Ureter (tissue), 1 donor: ENCODE measurements at regions not wholly inside any gene's neighbourhood (a gene's known extent, or its start where the extent isn't known, plus 50 kb on each side); places are given as distances from the start of the nearest gene placed in this dataset.

Experiments
- DNase-seq: peaks from one replicate; pipeline ENCODE4 v3.0.0-alpha.2; 2020; ENCODE audit warnings: low spot score
- donor health status: DM: yes; HTN: yes; CAD: no.

DNA sequence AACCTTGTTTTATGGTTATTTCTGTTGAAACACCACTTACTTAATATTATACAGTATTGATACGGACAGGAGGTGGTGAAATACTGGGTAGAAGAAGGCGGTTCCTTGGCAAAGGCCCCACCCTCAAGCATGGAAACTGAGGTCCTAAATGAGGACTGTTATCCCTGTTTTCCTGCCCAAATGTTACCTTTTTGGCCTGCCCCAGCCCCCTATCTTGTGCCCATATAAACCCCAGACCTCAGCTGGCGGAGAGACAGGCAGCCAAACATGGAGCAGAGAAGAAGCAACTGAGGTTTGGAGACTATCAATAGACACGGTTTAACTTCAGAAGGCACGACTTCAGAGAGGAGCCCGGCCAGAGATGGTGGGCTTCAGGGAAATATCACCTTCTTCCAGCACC, 640.1 kb downstream of the PTPRU start:
- DNase-seq: no peak

DNA sequence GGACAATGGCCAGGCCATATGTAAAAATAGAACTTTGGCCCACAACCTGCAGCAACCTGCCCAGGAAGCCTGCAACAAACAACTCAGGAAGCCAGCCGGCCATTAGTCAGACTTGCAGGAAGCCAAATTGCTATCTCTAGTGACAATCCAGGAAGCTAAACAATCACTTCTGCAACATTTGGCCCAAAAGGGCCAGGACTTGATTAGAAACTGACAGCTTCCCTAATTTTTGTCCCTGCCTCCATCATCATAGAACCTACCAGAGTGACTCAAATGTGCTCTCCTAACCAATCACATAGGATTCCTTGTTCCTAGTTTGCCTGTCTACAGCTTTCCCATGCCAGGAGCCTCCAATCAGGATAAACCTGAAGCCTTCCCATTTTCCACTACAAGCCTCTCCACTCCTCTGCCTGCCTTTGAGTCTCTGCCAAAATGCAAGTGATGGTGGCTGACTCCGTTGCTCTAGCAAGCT, 639.3 kb downstream of the PTPRU start:
- DNase-seq: no peak

- no peak for DNase-seq
These were observed 634.3 kb downstream of the PTPRU start for GRCh38 chr1:29870621-29871020.

- DNase-seq: no peak
These were observed 633.5 kb downstream of the PTPRU start for GRCh38 chr1:29869802-29870201.

- DNase-seq: no peak
These were observed 632.6 kb downstream of the PTPRU start for GRCh38 chr1:29868944-29869343.

GRCh38 chr1:29868096-29868495, 631.8 kb downstream of the PTPRU start:
- no peak for DNase-seq

DNA sequence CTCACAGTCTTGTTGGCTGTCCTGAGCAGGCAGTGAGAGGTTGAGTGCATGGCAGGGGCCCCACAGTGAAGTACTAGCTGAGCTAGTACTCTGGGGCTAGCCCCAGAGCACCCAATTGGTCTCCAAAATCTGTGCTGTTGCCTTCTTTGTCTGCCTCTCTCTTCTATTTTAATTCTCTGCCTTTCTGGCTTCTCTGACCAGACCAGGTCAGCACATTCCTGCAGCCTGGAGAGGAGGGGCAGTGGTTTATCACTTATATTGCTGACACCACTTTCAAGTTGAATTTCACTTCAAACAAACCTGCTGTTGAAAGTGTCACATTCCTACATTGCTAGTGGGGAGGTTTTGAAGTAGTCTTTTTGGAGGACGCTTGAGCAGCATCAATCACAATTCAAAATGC, 628.7 kb downstream of the PTPRU start:
- DNase-seq: no peak

- DNase-seq: no peak
These were observed 628.2 kb downstream of the PTPRU start for GRCh38 chr1:29864431-29865022.

GRCh38 chr1:29861922-29862321, 625.6 kb downstream of the PTPRU start:
- DNase-seq: no peak

DNA sequence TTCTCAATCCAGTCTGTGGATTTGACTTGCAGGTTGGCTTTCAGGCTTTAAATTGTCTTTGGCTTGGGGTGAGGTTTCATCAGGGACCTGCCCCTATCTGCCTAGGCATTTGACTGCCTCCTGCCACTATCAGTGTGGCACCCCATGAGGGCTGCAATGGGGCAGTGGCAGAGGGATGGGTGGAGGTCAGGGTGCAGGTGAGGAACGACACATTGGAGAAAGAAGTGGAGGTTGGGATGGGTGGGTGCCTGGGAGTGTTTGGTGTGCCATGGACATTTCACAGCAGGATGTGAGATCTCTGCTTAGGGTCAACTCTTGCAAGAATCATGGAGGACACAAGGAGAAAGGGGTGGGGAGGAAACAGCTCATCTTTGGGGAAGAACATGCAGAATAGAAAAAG, 625.1 kb downstream of the PTPRU start:
- DNase-seq: peak; percentile 29

- peak; percentile 12 for DNase-seq
These were observed 624.4 kb downstream of the PTPRU start for GRCh38 chr1:29860681-29861080.

DNA sequence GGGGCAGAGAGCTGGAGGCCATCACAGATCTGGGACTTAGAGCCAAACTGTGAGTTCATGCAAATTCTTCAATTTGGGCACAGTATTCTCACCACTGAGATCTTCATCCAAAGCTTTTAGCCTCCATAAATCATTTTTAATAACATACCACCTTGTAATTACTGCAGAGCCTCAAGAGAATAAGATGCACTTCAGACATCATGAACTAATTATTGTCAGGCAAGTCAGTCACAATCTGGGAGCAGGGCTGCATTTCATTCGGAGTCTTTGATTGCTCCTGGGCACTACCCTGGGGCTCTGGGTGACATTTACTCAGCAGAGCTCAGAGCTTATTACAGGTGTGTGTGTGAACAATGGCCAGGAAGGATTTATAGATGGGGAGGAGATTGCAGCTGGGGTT, 623.7 kb downstream of the PTPRU start:
- no peak for DNase-seq

GRCh38 chr1:29859126-29859525, 622.8 kb downstream of the PTPRU start:
- DNase-seq: peak; percentile 35

- DNase-seq: peak; percentile 29
These were observed 622.3 kb downstream of the PTPRU start for GRCh38 chr1:29858646-29859045.

- peak; percentile 39 for DNase-seq
These were observed 620.2 kb downstream of the PTPRU start for GRCh38 chr1:29856340-29857114.

DNA sequence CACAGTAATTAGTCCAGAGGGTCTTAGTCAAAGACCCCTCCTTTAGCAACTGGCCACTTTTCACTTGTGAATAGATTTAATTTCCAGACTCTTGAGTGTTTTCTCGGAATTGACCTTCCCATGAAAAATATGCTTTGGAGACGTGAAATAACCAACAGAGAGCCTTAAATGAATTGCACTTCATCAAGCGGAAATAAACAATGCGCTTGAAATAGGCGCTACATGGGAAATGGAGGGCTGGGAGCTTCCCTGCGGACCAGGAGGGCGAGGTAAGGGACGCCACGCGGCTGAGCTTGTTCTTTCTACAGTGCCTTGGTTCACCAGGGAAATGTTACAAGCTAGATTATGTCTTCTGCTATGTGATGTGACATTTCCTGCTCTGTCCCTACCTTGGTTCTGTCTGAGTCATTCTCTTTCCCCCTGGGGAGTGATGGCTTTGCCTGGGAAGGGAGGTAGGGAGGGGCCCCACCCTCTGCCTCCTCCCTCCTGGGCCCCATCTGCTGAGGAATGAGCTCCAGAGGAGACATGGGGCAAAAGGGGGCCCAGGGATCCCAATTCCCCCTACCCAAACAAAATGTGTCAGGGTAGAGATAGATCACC, 619.3 kb downstream of the PTPRU start:
- peak; percentile 20 for DNase-seq

DNA sequence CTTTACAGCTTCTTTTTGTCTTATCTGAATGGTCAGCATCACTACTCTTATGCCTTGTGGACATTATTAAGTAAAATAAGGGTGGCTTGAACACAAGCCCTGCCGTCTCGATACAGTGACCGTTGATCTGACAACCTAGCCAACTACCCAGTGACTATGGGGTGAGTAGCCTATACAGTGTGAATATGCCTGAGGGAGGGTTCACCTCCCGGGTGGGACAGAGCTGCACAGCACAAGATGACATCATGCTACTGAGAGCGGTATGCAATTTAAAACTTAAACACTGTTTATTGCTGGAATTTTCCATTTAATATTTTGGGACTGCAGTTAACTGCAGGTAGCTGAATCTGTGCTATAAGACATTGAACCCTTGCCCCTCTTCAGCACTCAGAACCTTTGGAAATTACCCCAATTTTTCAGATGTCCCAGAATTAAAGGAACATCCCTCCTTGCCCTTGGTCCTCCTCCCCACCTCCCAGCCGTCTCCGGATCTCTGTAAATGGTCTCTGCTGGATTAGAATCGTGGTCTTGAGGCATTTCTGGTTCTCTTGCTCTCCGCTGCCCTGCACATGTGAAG, 618.5 kb downstream of the PTPRU start:
- DNase-seq: peak; percentile 8

- DNase-seq: peak; percentile 24
These were observed 617.5 kb downstream of the PTPRU start for GRCh38 chr1:29853716-29854330.

DNA sequence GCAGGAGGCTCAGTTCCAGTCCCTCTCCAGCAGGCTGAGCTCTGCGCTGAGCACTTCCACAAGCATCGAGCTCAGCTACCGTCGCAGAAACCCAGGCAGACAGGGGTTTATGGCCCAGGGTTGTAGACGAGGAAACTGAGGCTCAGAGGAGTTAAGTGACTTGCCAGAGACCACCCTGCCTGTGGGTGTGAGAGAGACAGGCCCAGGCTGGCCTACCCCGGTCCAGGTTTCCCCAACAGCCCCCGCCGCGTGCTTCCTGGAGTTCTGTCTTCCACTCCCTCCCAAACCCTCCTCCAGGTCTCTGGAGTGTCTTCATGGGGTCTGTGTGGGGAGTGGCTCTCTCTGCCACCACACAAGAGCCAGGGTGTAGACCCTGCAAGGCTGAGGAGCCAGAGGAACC, 615.9 kb downstream of the PTPRU start:
- peak; percentile 36 for DNase-seq

DNA sequence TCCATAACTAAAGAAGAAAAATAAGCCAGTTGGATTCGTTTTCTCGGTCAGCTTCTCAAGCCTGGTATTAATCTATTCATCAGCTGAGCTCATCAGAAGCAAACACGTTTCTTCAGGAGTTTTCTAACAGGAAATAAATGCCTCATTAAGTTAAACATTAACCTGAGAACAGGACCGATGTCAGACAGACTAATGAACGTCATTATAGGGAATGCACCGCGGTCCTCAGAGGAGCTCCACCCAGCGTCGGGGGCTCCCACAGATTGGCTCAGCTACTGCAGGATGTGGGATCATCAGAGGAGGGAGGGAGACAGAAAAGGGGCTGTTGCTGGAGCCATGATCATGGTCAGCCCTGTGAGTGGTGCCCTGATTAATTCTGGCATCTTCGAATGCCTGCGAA, 615.4 kb downstream of the PTPRU start:
- peak; percentile 49 for DNase-seq

DNA sequence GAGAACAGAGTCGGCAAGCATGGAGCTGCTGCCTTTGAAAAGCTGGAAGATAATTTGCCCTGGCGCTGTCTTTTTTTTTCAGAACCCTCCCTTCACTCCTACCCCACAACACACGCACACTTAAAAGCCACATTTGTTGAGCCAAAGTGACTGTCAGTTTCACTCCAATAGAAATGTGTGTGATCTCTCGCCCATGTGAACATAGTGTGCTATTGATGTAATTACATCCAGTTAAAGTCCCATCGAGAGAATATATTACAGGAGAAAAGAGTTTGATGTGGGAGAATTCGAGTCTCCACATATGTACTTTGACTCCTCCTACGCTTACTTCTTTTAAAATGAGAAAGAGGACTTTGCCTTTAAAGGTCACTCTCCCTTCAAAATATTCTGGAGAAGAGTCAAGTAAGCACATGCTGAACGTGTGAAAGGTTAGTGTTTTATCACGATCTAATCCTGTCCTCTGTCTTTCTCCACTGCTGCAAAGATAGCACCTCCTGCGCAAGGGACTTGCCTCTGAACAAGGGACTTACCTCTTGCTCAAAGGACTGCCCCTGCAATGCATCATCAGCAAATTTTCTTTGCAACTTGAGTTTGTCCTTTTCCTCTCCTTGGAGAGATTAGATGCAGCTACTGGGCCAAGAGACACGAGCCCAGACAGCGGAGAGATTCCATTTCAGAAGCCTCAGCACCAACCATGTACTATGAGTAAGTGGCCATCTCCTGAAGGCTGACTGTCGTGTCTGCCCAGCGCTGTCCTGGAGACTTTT, 613.9 kb downstream of the PTPRU start:
- peak; percentile 1 for DNase-seq
